GM18499 (cell line): ENCODE measurements at regions not wholly inside any gene's neighbourhood (a gene's known extent, or its start where the extent isn't known, plus 50 kb on each side); places are given as distances from the start of the nearest gene placed in this dataset.

Source experiments
- ATAC-seq: cut with Tn5 transposase; IDR thresholded peaks from one replicate; pipeline ENCODE4 v1.9.1; 2021; ENCODE audit warnings: moderate number of reproducible peaks; ENCODE audit not compliant: insufficient read depth, unreplicated experiment

DNA sequence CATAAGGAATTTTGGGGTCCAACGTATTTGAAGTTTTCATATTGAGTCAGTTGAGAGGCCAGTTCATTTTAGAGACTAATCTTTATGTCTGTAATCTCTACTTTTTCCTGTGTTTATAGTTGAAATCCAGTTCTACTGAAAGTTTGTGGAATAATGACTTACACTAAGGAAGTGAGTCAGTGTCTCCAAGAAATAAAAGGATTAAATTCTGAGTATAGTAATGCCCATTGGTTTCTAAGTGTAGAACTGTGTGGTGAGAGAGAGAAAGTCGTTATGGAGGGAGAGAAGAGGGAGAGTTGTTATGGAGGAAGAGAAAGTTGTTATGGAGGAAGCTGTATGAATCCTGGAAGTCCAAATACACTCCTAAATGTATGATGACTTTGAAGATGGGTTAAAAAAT lies 264.6 kb upstream of the HAND2 start:
- ATAC-seq: no peak

DNA sequence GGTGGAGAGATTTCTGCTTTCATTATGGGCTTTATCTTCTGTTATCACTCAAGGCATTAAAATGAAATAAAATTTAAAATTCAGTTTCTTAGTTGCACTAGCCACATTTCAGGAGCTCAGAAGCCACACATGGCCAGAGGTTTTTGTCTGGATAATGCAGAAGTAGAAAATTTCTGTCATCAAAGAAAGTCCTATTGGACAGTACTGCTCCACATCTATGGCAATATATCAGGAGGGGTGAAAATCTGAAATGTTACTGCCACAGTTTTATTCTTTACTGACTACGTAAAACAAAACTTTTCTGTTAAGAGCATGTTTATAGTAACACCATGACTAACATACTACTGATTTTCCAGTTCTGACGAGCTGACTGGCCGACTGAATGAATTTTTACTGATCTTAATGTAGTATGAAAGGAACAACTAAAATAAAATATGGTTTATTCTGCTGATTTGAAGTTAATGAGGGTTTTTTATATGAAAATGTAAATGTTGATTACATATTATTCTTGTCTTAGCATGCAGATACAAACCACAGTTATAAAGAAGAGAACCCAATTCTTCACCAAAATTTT lies 264.0 kb upstream of the HAND2 start:
- ATAC-seq: no peak

DNA sequence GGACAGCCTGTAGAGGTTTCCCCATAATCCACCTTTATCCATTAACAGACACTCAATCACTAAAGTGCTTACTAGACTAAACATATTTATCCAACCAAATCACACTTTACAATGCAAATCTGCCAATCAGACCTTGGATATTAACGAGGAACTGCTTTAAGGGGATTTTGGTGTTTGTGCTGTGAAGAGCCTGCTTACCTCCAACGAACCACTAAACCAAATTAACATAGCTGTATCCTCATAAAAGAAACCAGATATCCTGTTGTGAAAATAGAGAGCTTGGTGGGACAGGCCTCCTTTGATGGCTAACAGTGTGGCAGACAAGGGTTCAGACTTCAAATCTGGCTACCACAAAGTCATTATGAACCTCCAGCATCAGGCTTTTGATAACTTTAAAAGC lies 252.6 kb upstream of the HAND2 start:
- no peak for ATAC-seq

DNA sequence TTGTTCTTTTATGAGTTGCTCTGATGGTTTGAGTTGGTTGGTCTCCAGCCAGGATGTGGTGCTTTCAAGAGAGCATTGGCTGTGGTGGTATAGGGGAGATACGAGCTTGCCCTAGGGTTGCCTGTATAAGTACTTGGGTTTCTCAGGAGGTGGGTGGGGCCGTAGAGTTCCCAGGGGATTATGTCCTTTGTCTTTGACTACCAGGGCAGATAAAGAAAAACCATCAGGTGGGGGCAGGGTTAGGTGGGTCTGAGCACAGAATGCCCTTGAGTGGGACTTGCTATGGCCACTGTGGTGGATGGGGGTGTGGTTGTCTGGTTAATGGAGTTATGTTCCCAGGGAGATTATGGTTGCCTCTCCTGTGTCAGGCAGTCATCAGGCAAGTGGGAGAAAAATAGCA lies 247.9 kb upstream of the HAND2 start:
- ATAC-seq: no peak

DNA sequence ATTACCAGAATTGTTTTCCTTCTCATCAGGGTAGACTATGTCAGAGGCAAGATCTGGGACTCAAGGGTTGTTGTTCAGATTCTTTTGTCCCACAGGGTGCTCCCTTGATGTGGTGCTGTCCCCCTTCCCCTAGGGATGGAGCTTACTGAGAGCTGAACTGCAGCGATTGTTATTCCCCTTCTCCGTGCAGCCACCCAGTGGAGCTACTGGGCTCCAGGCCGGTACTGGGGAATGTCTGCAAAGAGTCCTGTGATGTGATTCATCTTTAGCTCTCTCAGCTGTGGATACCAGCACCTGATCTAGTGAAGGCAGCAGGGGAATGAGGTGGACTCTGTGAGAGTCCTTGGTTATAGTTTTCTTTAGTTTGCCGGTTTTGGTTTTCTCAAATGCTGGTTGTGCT lies 247.4 kb upstream of the HAND2 start:
- ATAC-seq: no peak

DNA sequence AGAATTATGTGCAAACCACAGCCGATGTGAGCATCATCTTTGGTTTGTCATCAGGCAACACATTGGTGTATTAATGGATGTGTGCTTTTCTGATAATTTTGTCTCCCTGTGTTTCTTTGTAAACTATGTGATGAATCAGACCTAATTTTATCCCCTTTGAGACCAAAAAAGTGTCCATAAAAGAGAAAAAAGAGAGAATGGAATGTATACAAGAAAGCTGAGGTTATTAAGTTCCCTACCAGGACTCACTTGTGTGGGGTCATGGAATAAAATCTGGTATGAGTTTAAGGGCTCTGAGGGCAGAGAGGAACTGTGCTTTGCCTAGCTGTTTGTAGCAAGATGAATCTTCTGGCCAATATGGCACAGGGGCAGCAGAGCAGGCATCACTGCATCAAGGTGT lies 239.5 kb upstream of the HAND2 start:
- no peak for ATAC-seq

DNA sequence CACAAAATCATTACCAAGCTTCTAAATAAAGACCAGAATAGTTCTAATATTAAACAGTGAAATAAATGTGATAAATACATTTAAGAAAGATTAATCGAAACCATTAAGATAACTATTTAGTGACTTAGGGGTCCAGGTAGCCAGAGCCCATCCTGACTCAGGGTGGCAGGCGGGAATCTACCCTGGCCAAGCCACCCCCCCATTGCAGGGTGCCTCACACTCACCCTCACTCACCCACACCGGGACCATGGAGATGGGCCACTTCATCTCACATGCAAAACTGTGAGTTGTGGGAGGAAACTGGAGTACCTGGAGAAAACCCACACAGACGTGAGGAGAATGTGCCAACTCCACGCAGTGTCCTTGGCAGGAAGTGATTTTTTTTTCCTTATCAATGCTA lies 237.6 kb upstream of the HAND2 start:
- ATAC-seq: no peak

DNA sequence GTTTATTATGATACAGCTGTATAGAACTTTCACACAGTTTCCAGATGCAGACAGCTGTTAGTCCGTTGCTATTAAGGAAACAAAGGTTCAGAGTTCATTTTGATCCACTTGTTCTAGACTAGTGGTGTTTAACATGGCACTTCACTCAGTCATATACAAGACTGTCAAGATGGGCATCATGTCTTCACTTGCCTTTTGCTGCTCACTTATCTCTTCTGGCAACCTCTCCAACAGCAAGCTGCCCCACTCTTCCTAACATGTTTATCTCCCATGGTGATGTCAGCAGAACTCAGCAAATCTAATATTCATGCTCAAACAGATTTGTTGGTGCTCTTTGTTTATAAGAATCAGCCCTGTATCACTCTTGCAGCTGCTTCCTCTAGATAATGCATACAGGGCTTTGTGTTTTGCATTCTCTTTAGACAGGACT lies 236.2 kb upstream of the HAND2 start:
- no peak for ATAC-seq

DNA sequence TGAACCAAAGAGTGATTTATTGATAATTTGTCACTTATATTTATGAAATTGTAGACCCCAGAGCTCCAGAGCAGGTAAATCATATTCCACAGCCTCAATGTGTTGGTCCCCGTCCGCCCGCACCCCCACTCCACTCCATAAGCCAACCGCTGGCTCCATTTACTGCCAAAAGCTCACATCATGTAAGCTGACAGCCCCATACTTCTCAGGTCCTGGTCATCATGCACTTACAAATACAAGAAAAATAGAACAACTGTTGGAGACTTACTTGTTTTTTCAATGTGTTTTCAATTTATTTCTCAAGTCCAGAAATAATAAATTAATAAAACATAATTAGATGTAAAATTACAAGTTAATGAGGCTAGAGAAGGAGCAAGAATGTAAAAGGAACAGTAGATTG lies 235.7 kb upstream of the HAND2 start:
- ATAC-seq: no peak

DNA sequence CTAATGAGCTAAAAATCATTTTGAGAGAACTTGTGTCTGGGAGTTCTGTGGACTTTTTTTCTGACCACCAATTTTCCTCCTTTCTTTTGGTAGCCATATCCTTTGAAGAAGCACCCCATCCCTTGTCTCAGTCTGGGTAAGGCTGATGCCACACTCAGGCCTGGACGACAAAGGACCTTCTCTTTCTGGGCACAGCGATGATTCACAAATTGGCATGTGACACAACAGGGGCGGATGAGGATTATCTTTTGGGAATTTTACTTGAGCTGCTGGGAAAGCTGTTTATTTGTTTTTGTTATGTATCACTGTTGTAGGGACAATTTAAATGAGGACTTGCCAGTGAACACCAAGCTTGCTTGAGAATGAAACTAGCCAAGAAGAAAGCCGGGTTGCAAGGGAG lies 233.4 kb upstream of the HAND2 start:
- ATAC-seq: no peak

DNA sequence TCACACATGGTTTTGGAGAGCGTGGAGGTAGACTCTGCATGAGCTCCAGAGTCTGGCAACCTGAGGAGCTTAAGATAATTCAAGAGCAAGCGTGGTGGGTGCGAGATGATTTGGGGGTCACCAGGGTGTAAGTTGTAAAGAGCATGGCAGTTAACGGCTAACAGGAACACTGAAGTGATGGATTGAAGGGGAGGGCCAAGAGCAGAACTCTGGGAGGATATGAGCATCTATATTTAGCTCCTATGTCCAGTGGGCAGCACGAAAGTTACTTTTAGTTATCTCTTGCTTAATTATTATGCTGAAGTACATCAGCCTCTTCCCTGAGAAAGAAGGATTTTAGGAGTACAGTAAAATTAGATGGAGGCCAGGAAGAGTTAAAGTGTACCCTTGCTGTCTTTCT lies 231.9 kb upstream of the HAND2 start:
- no peak for ATAC-seq

DNA sequence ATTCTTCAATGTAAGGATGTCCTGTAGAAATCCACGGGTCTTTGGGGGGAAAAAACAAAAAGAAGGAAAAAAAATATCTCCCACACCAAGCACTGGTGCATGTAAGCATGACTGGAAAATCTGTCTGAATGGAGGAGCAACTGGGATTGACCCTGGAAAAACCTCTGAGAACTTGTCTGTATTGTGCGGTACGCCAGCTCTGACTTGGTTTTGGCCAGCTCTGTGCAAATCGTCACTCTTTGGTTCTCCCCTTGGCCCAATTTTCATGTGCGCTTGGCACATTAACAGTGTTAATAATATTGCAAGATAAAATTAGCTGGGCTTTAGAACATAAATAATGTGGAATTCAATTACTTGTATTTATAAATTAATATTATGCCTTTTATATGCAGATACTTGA lies 231.2 kb upstream of the HAND2 start:
- ATAC-seq: no peak

DNA sequence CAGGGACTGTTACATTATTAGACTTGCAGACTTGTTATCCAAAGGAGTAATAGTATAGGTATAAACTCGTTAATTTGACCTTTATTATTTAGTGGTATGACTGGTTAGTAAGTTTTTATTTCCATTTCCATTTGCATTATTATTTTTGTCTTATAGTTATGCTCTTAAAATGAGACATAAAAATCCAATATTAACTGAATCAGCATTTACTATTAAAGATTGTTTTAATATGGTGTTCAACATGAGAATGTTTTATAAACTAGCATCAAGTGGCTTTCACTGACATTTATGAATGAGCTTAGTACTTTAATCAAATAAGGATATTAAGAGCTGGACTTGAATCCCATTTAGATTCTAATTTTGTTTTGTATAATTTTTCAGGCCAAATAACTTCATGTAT lies 228.1 kb upstream of the HAND2 start:
- ATAC-seq: no peak

DNA sequence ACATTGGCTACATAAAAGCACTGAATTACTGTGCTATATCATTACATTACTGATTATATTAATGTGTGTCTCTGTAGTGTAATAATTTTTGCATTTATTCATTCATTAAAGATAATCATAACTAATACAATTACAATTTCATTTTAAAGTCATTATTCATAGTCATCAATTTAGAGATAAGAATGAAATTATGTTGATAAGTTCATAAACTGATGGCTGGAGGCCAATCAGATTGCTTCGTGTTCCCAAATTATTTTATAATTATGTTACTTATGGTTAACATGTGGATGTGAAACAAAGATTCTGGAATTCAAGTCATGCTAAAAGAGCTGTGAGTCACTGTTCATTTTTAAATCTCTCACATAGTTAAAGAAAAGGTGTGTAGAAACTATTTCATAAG lies 223.4 kb upstream of the HAND2 start:
- no peak for ATAC-seq

DNA sequence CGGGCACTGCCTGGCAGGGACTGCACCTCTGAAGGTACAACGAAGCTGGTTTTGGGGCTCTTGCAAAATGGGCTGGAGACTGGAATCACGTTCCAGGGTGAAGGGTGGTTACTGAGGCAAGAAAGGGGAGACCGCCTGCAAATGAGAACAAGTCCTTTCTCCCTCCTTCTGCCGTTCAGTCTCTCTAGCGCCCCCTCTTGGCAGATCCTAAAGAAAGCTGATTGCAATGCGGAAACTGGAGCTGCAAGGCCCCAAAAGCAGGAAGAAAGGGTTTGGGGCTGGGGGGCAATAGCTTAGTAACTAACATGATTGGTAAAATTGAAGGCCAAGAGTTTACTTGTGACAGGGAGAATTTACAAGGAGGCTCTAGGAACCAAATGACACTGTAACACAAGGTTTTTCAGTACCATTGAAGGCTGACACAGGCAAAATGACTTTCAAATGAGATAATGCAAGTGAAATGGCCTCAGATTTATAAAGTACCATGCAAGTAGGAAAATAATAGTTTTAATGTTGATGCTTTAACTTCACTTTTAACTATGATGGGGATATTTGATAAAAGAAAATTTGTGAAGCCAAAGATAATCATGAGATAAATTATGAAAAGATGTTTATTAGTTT lies 222.7 kb upstream of the HAND2 start:
- ATAC-seq: no peak

DNA sequence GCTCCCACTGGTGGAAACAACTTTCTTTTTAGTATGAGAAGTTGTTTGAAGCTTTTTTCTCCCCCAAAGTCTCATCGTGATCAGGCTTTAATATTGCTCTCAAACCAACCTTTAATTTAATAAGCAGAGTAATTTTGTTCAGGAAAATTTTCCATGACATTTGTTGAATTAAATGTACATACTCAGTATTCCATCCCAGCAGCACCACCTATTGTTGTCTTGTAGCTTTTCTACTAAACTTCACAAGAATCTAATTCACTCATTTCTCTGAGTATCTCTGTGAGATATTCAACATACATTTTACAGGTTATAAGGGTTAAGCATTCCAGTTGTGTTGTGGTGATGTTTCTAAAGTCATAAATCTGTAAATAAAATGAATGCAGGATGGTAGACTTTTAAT lies 218.3 kb upstream of the HAND2 start:
- no peak for ATAC-seq

DNA sequence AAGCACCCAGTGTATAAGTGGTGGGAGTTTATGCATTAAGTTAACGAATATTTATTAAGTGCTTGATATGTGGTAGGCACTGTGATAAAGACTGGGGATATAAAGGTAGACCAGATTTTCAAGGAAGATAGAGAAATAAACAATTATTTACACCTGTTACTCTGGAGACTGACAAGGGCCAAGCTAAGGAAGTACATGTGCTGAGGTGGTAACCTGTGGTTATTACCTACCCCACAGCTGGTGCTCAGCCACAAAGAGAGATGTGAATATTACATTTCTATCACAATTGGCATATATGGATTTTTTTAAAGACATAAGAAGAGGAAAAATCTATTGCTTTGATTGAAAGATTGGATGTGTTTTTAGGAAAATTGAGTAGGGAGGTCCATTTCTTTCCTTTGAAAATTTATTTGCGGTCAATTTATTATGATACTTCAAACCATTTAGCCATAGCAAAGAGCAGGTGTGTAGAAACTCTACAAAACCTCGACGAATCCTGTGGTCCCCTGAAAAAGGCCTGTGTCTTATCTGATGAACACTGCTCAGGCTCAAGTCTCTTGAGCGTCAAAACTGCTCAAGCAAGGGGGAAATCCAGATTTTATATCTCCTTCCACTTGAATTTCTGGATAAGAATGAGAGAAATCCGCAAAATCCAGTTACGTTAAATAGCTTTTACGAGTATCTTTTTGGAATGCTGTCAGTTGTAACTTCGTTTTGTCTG lies 217.7 kb upstream of the HAND2 start:
- no peak for ATAC-seq

DNA sequence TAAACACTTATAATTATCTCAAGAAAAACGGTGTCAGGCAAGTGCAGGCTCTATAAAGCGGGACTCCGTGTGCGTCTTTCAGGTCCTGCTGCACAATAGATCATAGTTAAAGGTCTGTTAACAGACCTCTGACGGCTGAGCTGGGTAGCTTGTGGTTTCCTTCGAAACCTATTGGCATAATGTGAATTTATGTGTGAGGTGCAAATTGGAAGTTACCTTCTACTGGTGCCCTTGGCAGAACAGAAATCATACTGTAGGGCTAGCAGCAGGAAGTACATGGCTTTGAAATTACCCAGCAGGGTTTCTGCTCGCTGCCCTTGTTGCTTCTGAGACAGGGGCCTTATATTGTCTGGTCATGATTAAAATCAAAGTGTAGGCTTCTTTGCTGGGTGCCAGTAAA lies 216.4 kb upstream of the HAND2 start:
- no peak for ATAC-seq

DNA sequence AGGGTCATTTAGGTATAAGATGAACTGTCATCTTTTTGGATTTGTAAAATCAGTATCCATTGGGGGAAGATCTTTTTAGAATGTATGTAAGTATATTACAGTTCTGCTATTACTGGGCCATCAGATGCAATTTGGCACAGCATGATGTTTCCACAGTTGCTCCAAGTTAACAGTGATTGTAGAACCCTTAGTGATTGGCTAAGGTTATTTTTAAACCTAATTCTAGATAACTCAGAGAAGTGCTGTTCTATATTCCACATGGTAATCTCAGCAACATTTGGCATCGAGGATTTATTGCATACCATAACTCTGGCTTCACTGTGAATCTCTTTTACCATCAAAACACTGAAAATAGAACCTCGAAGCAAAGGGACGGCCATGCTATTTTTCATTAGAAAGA lies 215.7 kb upstream of the HAND2 start:
- ATAC-seq: no peak

DNA sequence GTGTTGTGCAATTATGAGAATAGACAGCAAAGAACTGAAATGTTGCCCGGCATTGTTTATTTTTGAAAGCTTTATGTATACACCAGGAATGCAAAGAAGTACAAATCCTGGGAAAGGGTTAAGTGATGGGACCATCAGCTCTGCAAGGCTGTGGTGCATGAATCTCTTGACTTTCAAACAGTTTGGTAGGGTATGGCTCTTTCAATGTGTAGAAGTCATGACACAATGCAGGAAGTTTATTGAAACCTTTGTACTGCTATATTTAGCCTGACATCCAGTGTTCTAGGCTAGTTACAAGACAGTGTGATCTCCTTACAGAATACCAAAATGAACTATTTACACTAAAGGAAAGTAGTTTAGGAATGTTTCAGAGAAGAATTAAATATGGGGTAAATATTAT lies 206.8 kb upstream of the HAND2 start:
- ATAC-seq: no peak

DNA sequence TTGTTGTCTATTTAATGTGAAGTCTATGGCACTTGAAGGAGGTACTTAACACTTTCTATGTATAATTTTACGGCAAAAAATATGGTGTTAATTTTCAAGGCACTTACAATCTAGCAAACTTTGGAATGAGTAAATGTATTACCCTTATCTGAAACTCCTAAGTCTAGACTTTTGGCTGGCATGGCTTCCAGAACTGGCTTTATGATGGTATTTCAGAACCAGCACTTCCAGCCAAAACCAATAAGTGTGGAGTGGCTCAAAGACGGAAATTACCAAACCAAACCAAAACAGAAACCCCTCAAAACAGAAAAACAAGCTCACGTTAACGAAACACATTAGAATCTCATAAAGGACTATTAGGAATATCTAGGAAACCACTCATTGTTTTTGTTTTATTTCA lies 205.6 kb upstream of the HAND2 start:
- no peak for ATAC-seq

DNA sequence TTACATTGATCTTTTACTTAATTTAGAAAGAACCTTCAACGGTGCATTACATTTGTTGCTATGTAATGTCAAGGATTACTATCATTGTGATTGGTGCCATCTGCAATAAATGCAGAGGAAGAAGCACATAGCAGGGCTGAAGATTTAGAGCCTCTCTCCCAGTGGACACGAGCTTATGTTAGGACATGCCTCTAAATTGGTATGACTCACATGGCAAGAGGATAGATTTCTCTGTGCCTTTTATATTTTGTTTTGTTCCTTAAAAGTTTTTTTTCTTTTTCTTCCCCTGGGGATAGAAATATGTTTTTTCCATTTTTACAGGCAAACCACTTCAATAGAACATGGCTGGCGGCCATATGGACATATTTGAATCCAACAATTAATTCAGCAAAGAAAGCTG lies 205.0 kb upstream of the HAND2 start:
- ATAC-seq: no peak
